GM21447 (cell line): ENCODE measurements at regions not wholly inside any gene's neighbourhood (a gene's known extent, or its start where the extent isn't known, plus 50 kb on each side); places are given as distances from the start of the nearest gene placed in this dataset.
"Not testable (repeated sequence)": the region's sequence is repeated elsewhere in the genome, so short reads cannot be mapped to it uniquely, and the experiment has no call there.

Experiments
- ATAC-seq: cut with Tn5 transposase; IDR thresholded peaks from one replicate; pipeline ENCODE4 v1.9.1; 2021; ENCODE audit not compliant: unreplicated experiment

DNA sequence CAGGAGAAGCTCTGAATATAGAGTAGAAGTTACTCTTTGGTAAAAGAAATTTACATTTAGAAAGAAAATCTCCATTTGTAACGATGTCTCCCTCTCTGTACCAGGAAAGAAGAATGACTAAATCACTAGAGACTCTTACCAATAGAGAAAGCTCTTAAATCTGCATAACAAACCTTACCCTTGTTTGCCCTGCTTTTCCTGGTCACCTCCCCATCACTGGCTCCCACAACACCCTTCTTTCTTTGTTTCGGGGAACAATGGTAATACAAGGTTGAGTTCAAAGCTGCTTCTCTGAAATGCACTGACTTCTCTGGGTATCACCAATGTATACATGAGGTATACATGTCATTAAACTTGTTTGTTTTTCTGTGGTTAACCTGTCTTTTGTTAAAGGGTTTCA lies 351.1 kb upstream of the FLRT2 start:
- ATAC-seq = no peak

DNA sequence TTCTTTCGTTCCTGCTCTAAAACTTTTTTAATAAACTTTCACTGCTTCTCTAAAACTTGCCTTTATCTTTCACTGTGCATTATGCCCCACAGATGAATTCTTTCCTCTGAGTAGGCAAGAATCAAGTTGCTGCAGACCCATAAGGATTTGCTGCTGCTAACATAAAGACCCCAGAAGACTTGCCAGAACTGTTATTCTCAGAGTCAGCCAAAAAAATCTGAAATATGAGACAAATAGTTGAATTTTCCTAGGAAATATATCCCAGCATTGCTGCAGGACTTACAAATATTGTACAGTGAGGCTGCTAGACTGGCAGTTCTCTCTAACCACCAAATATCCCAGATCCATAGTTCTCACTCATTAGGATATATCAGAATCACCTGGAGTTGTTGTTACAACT lies 349.1 kb upstream of the FLRT2 start:
- no peak for ATAC-seq

DNA sequence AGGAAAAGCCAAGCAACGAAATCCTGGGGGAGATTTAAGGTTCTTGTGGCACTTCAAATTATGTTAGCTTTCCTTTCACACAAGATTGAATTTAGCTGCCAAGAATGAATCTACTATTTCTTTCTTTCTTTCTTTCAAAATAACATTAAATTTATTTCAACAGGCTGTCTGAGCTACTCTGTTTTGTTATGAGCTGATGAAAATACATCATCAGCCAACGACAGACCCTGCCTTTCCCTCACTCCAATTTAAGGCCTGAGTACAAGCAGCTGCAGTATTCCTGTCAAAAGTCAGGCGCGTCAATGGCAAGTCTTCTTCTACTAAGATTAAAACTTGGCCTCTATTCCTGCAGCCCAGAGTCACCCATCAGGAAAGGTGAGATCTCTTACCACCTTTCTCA lies 347.7 kb upstream of the FLRT2 start:
- ATAC-seq = no peak

GRCh38 chr14:85186082-85186481 lies 343.9 kb upstream of the FLRT2 start:
- no peak for ATAC-seq

GRCh38 chr14:85187521-85187920 lies 342.4 kb upstream of the FLRT2 start:
- no peak for ATAC-seq

GRCh38 chr14:85188836-85189235 lies 341.1 kb upstream of the FLRT2 start:
- no peak for ATAC-seq

GRCh38 chr14:85189253-85189652 lies 340.7 kb upstream of the FLRT2 start:
- not testable (repeated sequence) for ATAC-seq

DNA sequence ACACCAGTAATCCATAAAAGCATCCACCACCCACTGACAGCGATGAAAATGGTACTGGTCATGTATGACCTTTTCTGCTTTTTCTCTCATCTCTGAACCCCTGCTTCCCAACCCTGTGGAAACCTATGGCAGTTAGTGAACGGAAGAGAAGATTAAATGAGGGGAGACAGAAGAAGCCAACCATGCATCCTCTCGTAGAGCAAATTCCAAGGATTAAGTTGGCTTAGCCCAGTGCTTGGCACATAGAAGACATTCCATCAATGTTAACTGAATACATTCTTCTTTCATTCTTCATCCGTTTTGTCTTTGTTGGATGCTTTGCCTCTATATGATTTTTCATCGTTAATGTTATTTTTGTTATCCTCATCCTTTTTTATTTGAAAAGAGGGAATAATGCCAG lies 339.7 kb upstream of the FLRT2 start:
- ATAC-seq = no peak

GRCh38 chr14:85191986-85192385 lies 338.0 kb upstream of the FLRT2 start:
- no peak for ATAC-seq

DNA sequence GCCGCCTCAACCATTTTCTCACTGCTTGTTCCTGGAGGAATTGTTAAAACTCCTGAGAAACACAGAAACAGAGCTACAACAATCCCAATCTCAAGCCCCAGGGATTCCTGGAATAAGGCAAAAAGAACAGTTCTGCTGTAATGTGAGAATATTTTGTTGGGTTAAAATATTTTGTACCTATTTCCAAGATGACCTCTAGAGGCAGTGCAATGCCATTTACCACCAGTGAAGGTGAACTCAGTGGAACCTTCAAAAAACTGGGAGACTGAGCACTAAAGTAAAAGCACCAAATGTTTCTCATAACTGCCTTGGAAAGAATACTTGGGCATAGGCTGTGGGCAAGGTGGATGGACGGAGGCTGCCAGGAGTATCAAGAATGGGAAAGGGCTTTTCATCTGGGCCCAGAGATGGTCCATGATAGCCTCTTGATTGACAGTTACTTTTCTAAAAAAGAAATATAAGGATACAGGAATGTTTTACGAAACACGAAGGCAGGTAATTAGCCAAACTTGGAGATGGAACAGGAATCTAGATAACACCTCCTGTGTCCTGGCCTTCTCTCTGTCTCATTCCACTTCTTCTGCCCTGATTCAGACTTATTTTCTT lies 334.0 kb upstream of the FLRT2 start:
- ATAC-seq = no peak

DNA sequence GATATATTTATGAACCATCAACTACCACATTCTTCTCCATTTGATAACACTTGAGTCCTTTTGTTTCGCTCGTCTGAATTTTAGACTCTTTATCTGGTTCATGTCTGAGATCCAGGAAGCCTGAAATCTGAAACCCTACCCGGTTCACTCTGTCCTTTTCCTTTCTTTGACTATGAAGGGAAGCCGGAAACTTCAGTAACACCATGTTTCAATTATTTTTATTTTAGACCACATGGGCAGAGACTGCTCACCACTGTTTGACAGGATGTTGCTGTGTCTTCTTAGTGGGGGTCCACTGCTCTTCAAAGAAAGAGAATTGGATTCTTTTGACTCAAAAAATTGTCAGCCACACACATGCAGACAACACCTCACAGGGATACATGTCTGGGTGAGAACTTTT lies 331.9 kb upstream of the FLRT2 start:
- no peak for ATAC-seq

DNA sequence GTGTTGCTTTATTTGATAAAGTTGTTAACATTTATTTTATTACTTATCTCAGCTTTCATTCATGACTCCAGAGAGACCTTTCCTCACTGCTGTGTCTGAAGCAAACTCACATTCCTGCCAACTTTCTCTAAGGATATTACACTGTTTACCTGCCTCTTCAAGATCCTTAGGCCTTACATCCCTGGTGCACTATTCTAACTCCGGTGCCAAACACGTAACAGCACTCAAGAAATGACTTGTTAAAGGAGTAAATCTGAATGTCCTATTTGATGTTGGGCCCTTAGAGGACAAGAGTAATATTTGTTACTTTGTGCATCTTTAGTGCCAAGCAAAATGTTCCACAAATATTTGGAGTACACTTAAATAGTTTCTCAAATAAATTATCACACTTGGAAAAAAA lies 324.1 kb upstream of the FLRT2 start:
- ATAC-seq = no peak

DNA sequence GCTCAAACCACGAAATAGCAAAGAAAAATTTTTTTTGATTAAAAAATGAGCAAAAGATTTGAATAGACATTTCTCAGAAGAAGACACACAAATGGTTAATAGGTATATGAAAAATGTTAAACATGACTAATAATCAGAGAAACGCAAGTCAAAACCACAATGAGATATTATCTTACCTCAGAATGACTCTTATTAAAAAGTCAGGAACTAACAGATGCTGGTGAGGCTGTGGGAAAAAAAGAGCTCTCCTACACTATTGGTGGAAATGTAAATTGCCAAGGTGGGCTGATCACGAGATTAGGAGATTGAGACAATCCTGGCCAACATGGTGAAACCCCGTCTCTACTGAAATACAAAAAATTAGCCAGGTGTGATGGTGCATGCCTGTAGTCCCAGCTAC lies 315.5 kb upstream of the FLRT2 start:
- ATAC-seq = no peak

DNA sequence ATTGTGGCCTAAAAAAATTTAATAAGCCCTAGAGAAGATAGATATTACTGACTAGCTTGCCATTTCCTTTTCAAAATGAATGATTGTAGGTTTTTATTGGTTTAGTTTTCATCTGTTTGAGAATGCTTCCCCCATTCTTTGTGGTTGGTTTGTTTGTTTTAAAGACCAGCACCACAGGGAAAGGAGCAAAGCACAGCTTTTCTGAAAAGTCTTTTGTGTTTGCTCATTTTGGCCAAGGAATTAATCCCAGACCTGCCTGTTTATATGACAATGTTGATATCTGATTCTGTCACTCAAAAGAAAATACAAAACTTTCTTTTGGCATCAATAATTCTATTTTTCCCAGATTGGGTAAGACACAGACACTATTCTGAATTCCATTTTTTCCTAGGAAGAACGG lies 312.5 kb upstream of the FLRT2 start:
- ATAC-seq = no peak

DNA sequence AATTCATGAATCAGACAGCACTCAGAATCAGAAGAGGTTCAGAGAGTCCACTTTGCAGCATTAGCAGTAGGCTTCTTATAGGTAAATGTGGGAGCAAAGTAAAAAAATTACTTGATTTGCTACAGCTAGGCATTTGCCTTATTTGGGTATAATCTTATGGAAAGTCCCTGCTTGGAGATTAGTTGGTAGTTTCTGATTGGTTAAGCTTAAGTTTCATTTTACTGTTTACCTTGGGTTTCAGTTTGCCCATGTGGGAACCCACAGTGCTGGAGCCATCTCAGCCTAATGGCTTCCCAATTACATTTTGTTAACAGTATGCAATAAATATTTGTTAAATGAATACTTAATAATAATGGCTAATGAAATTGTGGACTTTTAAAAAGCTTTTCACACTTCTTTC lies 311.0 kb upstream of the FLRT2 start:
- ATAC-seq = no peak

- no peak for ATAC-seq
Measured at GRCh38 chr14:85221832-85222231, 308.1 kb upstream of the FLRT2 start.

- ATAC-seq = no peak
Measured at GRCh38 chr14:85222341-85222740, 307.6 kb upstream of the FLRT2 start.

GRCh38 chr14:85223667-85224066 lies 306.3 kb upstream of the FLRT2 start:
- no peak for ATAC-seq

DNA sequence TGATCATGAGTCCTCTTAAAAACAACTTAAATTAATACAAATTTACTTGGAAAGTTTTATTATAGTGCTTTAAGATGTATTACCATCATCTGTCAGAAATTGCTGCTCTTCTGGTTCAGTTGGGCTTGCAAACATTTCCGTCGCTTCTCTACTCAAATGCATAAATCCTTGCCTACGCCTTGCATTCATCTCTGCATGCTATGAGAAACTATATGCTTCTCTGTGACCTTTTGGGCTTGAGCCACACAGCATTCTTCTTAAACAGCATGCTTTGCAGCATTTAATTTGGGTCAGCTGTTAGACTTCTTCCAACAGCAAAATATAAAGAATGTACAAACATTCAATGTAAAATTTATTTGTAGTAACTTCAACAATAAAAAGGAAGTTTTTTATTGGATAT lies 305.7 kb upstream of the FLRT2 start:
- no peak for ATAC-seq

DNA sequence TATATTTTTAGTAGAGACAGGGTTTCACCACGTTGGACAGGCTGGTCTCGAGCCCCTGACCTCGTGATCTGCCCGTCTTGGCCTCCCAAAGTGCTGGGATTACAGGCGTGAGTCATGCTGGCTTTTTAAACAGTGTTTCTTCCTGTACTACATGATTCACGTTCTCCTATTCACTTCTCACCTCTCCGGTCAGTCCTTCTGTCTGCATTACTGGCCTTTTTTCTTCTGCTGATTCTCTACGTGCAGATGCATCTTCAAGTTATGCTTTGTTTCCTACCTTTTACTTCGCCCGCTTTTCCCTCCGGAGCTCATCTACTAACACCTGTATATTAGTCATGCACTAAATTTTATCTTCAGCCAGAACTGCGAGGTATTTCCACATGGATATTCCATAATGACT lies 296.2 kb upstream of the FLRT2 start:
- ATAC-seq = no peak

GRCh38 chr14:85234156-85235025 lies 295.6 kb upstream of the FLRT2 start:
- ATAC-seq = no peak

GRCh38 chr14:85235868-85236267 lies 294.1 kb upstream of the FLRT2 start:
- ATAC-seq = no peak

- no peak for ATAC-seq
Measured at GRCh38 chr14:85236296-85236695, 293.6 kb upstream of the FLRT2 start.
